K562 (cell line): ENCODE measurements at regions not wholly inside any gene's neighbourhood (a gene's known extent, or its start where the extent isn't known, plus 50 kb on each side); places are given as distances from the start of the nearest gene placed in this dataset.

Experiments
- ATAC-seq: fragments of 200-7000 bp; cut with Tn5 transposase; 3 replicates; pipeline ENCODE4 v1.9.1; 2020; ENCODE audit warnings: moderate library complexity
- BruUV-seq: library from RNA; stranded (reverse); fragments of 400-500 nt; replicated peaks from 2 replicates; lab custom pipeline; 2021; lab: Mats Ljungman, UMichigan
- CTCF ChIA-PET: fragments of 300-600 bp; formaldehyde crosslinking; extraction: SDS; loops from one replicate; lab custom pipeline; 2021; ENCODE audit warnings: low intra/inter-chr PET ratio; lab: Yijun Ruan, JAX
- POLR2A ChIA-PET: fragments of 300-600, 350-650 bp; sonication (Branson Sonifier 250); formaldehyde crosslinking; extraction: SDS; loops from one replicate; lab custom pipeline; 2021; ENCODE audit warnings: antibody characterized with exemption, inconsistent platforms; lab: Yijun Ruan, JAX
- DNase-seq, 4 experiments: peaks; one replicate each; pipeline versions ENCODE4 v3.0.0 to v3.0.0-alpha.2; 2011 to 2018; ENCODE audit warnings: low spot score in 3 of 4, mixed read lengths in 3 of 4; ENCODE audit errors: extremely low read depth in 1 of 4
- FAIRE-seq: peaks from 2 replicates; lab custom pipeline; 2011; peaks lifted over from hg19 to GRCh38; lab: Jason Lieb, UNC
- H2AFZ ChIP-seq: 2 replicates; pipeline ENCODE4 v1.6.0; 2011; ENCODE audit warnings: low read depth, low read length, control low read depth, inconsistent platforms
- H3K27ac ChIP-seq: fragments of 200-600 bp; 3 replicates; pipeline ENCODE4 v1.8.0; 2011; ENCODE audit warnings: low read depth, mild to moderate bottlenecking, control low read depth, inconsistent platforms, low read length, moderate library complexity, mixed read lengths; ENCODE audit errors: extremely low read depth
- H3K27me3 ChIP-seq, 2 experiments: fragments of 300-600 bp in 1 of 2; 2 replicates in 1 of 2; 3 replicates in 1 of 2; pipeline versions ENCODE4 v1.6.0 to v1.8.0; 2011; ENCODE audit warnings: inconsistent platforms in 2 of 2, low read length in 2 of 2, mild to moderate bottlenecking in 1 of 2, mixed read lengths in 1 of 2, moderate library complexity in 1 of 2; ENCODE audit not compliant: control insufficient read depth in 2 of 2, insufficient read depth in 2 of 2
- H3K36me3 ChIP-seq: fragments of 300-600 bp; 3 replicates; pipeline ENCODE4 v1.8.0; 2011; ENCODE audit warnings: mild to moderate bottlenecking, low read length, inconsistent platforms; ENCODE audit not compliant: control insufficient read depth, insufficient read depth
- H3K4me1 ChIP-seq, 2 experiments: fragments of 200-600 bp in 1 of 2; replicated peaks in 1 of 2; 2 replicates in 1 of 2; 3 replicates in 1 of 2; pipeline versions ENCODE4 v1.5.1 to v1.8.0; 2011; ENCODE audit warnings: inconsistent platforms in 2 of 2, low read length in 2 of 2, mild to moderate bottlenecking in 1 of 2, mixed read lengths in 1 of 2, moderate library complexity in 1 of 2; ENCODE audit not compliant: control insufficient read depth in 2 of 2, insufficient read depth in 2 of 2
- H3K4me2 ChIP-seq: 2 replicates; pipeline ENCODE4 v1.6.1; 2011; ENCODE audit warnings: low read length, control low read depth, inconsistent platforms, mixed read lengths; ENCODE audit not compliant: insufficient read depth
- H3K4me3 ChIP-seq: fragments of 200-600 bp; sonication (generic), shearing (Covaris generic); 2 replicates; pipeline ENCODE4 v1.5.1; 2016; ENCODE audit warnings: control low read depth, inconsistent platforms
- H3K79me2 ChIP-seq: fragments of 200-600 bp; 3 replicates; pipeline ENCODE4 v1.8.0; 2011; ENCODE audit warnings: low read length, inconsistent platforms; ENCODE audit not compliant: control insufficient read depth, insufficient read depth
- H3K9ac ChIP-seq, 2 experiments: 2 replicates each; pipeline versions ENCODE4 v1.6.0 to v1.6.1; 2011; ENCODE audit warnings: low read depth in 2 of 2, low read length in 2 of 2, control low read depth in 1 of 2, inconsistent platforms in 1 of 2, mild to moderate bottlenecking in 1 of 2, mixed read lengths in 1 of 2; ENCODE audit not compliant: insufficient read depth in 1 of 2
- H3K9me1 ChIP-seq: one replicate; pipeline ENCODE4 v1.6.0; 2011; ENCODE audit warnings: inconsistent platforms, mild to moderate bottlenecking, low read length, moderate library complexity; ENCODE audit not compliant: control insufficient read depth, insufficient read depth
- H3K9me3 ChIP-seq: replicated peaks from 2 replicates; pipeline ENCODE4 v1.5.1; 2011; ENCODE audit warnings: low read depth, low read length, inconsistent platforms; ENCODE audit not compliant: control insufficient read depth, insufficient read depth
- H4K20me1 ChIP-seq: replicated peaks from 2 replicates; pipeline ENCODE4 v1.6.1; 2011; ENCODE audit warnings: low read length, inconsistent platforms, mixed read lengths; ENCODE audit not compliant: control insufficient read depth, insufficient read depth
- BRD9 ChIP-seq: fragments of 450-650 bp; IDR thresholded peaks from 2 replicates; pipeline ENCODE4 v1.6.1; 2018; ENCODE audit warnings: low read depth; ENCODE audit not compliant: partially characterized antibody
- ETS2 ChIP-seq: IDR thresholded peaks from 2 replicates; pipeline ENCODE4 v1.6.1; 2016; ENCODE audit warnings: borderline replicate concordance, missing genetic modification characterization, mild to moderate bottlenecking, moderate library complexity, missing compliant biosample characterization; ENCODE audit not compliant: poor library complexity, severe bottlenecking
- HDAC8 ChIP-seq: fragments of 450-650 bp; IDR thresholded peaks from 2 replicates; pipeline ENCODE4 v1.6.1; 2016; ENCODE audit warnings: mild to moderate bottlenecking, missing genetic modification characterization, moderate library complexity, missing compliant biosample characterization
- SRSF7 ChIP-seq: fragments of 200-400 bp; formaldehyde crosslinking; optimal IDR thresholded peaks from 2 replicates; pipeline ENCODE3; 2017; ENCODE audit warnings: mild to moderate bottlenecking, low read depth, low read length
- ZNF449 ChIP-seq: fragments of 250-450 bp; sonication (Bioruptor Pico); IDR thresholded peaks from 2 replicates; pipeline ENCODE4 v1.8.0; 2022; ENCODE audit warnings: moderate library complexity, mild to moderate bottlenecking, inconsistent platforms
- ZNF695 ChIP-seq: fragments of 450-650 bp; formaldehyde crosslinking; IDR thresholded peaks from 2 replicates; pipeline ENCODE4 v1.4.0; 2020; ENCODE audit warnings: mild to moderate bottlenecking, moderate library complexity
- ZNF830 ChIP-seq: fragments of 250-450 bp; sonication (Bioruptor Pico); IDR thresholded peaks from 2 replicates; pipeline ENCODE4 v1.5.0; 2021; ENCODE audit warnings: mild to moderate bottlenecking
- WGBS: fragments of 100-300 bp; shearing (Covaris generic); methylation state at CpG from one replicate; pipeline ENCODE4 v1.1.6; 2016; ENCODE audit warnings: low coverage, mixed read lengths; ENCODE audit not compliant: insufficient coverage; ENCODE audit errors: missing lambda C conversion rate; 5-methylcytosine and 5-hydroxymethylcytosine counted together
- in situ Hi-C: fragments of 300-500 bp; cut with MboI; formaldehyde crosslinking; loops from 4 replicates; pipeline ENCODE4 v1.15.0; 2018; ENCODE audit warnings: inconsistent platforms, mixed read lengths
- intact Hi-C: fragments of 100-400 bp; cut with micrococcal nuclease; formaldehyde crosslinking; loops from 2 replicates; pipeline ENCODE4 v1.14.2; 2022

- no peak for TF ChIP-seq BRD9
- no peak for TF ChIP-seq ZNF695 (CRISPR knock-in tag)
- no peak for TF ChIP-seq SRSF7
- no peak for TF ChIP-seq ZNF449 (CRISPR knock-in tag)
- no peak for TF ChIP-seq ETS2
- no peak for TF ChIP-seq ZNF830
These were observed 87.6 kb upstream of the SLC7A1 start (continued) for GRCh38 chr13:29683041-29683440.

- H3K79me2 ChIP-seq: no peaks in the 10 kb centered on the region
- no peak overlapping the region for H3K4me2 ChIP-seq
- H3K4me1 ChIP-seq: no peaks in the 10 kb centered on the region
- ATAC-seq: no peak
- H3K9me3 ChIP-seq: no peaks in the 10 kb centered on the region
- no peaks in the 10 kb centered on the region; the same call in 1 of the 2 replicates for H4K20me1 ChIP-seq
- TF ChIP-seq HDAC8 (tag): no peak
- WGBS: 0% methylated on average over 3 of the region's 3 CpGs
- CTCF ChIA-PET: no interaction called here
- peaks cover 0 to 7% of the 10 kb centered on the region in 2 experiments; a peak in 2 of 5 replicates for H3K27me3 ChIP-seq
- no TSS peak for BruUV-seq
- H3K4me3 ChIP-seq: no peak overlapping the region
- no peak overlapping the region for H3K27ac ChIP-seq
- POLR2A ChIA-PET: no interaction called here
- no peak overlapping the region for H3K9ac ChIP-seq
- DNase-seq: no peak
- intact Hi-C loops (no loop called here), in situ Hi-C loops (no loop called here)
- H3K36me3 ChIP-seq: no peaks in the 10 kb centered on the region
- no peaks in the 10 kb centered on the region for H3K9me1 ChIP-seq
- H2AFZ ChIP-seq: no peak overlapping the region
- FAIRE-seq: no peak
These were observed 86.4 kb upstream of the SLC7A1 start for GRCh38 chr13:29681864-29682263.
